RWPE1 (cell line): ENCODE measurements at regions not wholly inside any gene's neighbourhood (a gene's known extent, or its start where the extent isn't known, plus 50 kb on each side); places are given as distances from the start of the nearest gene placed in this dataset.

ENCODE experiments used
- CTCF ChIA-PET: fragments of 350-600 bp; sonication (Branson Sonifier 250); formaldehyde crosslinking; extraction: SDS; loops from one replicate; lab custom pipeline; 2021; lab: Yijun Ruan, JAX
- POLR2A ChIA-PET: fragments of 400-600 bp; formaldehyde crosslinking; extraction: SDS; loops from one replicate; lab custom pipeline; 2020; ENCODE audit warnings: antibody characterized with exemption; ENCODE audit not compliant: low non-redundant PET; lab: Yijun Ruan, JAX
- DNase-seq: peaks from one replicate; pipeline ENCODE4 v3.0.0; 2012; ENCODE audit warnings: low spot score
- H3K27ac ChIP-seq: fragments of 450-650 bp; 2 replicates; pipeline ENCODE4 v1.5.1; 2017
- TF ChIP-seq, protein P1 (sequence below): fragments of 450-650 bp; conservative IDR thresholded peaks from 2 replicates; pipeline ENCODE4 v1.5.1; 2017; ENCODE audit warnings: low read depth, mild to moderate bottlenecking

DNA sequence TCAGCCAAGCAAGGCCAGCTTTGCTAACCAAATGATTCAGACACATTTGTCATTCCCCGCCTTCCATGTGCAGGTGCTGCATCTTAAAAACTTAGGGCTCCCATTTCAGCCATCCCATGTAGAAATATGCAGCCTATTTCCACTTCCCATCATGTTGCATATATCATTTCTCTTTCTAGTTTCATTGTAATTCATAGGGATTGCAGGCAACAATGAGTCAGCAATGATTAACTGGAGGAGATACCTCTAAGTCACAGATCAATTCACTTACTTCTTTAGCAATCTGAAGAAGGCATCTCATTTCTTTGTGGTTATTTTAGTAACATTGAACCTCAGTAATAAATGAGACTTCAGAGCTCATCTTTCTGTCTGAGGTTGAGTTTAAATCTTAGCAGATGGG is 276.1 kb upstream of the PKDCC start:
- H3K27ac ChIP-seq, result no peak overlapping the region
- POLR2A ChIA-PET, result no interaction called here
- TF ChIP-seq, protein P1, sequence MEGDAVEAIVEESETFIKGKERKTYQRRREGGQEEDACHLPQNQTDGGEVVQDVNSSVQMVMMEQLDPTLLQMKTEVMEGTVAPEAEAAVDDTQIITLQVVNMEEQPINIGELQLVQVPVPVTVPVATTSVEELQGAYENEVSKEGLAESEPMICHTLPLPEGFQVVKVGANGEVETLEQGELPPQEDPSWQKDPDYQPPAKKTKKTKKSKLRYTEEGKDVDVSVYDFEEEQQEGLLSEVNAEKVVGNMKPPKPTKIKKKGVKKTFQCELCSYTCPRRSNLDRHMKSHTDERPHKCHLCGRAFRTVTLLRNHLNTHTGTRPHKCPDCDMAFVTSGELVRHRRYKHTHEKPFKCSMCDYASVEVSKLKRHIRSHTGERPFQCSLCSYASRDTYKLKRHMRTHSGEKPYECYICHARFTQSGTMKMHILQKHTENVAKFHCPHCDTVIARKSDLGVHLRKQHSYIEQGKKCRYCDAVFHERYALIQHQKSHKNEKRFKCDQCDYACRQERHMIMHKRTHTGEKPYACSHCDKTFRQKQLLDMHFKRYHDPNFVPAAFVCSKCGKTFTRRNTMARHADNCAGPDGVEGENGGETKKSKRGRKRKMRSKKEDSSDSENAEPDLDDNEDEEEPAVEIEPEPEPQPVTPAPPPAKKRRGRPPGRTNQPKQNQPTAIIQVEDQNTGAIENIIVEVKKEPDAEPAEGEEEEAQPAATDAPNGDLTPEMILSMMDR, result no peak
- DNase-seq, result no peak
- CTCF ChIA-PET, result no interaction called here

DNA sequence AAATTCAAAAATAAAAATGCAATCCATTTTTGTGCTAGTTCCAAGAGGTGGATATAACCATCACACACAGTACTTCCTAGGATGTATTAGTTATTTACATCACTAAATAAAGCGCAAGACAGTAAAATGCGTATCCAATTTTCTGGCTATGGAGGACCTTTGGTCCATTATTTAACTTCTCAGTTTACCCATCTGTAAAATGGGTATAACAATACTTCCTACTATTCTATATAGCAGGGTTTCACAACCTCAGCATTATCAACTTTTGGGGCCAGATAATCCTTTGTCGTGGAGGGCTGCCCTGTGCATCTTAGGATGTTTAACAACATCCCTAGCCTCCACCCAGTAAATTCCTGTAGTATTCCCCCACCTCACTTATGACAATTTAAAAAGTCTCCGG is 275.1 kb upstream of the PKDCC start:
- DNase-seq, result no peak
- H3K27ac ChIP-seq, result no peak overlapping the region
- ChIA-PET CTCF (no interaction called here), POLR2A (no interaction called here)
- TF ChIP-seq, protein P1, result no peak

DNA sequence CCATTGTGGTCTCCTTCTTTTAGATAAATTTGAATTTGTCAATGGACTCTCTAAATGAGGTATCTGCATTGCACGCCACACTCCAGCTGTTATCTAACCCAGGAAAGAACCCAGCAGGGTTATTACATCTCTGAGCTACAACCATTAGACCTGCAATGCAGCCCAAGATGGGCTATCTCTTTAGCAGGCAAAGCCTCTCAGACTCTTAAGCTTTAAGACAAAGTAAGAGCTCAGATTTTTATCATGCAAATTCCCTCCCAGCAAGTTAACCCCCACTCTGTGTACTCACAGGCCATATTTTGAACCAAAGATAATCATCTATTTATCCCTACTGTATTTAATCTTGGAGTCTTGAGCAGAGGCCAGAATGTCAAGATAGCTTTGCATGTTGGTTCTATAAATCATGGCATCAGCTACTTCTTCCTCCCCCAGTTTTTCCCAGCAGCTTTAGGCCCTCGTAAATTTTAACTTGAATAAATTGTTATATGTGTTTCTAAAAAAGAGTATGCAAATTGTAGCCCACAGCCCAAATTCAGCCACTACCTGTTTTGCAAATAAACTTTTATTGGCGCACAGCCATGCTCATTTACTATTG is 273.7 kb upstream of the PKDCC start:
- TF ChIP-seq, protein P1, result no peak
- no peak overlapping the region for H3K27ac ChIP-seq
- ChIA-PET CTCF (no interaction called here), POLR2A (no interaction called here)
- DNase-seq, result no peak

DNA sequence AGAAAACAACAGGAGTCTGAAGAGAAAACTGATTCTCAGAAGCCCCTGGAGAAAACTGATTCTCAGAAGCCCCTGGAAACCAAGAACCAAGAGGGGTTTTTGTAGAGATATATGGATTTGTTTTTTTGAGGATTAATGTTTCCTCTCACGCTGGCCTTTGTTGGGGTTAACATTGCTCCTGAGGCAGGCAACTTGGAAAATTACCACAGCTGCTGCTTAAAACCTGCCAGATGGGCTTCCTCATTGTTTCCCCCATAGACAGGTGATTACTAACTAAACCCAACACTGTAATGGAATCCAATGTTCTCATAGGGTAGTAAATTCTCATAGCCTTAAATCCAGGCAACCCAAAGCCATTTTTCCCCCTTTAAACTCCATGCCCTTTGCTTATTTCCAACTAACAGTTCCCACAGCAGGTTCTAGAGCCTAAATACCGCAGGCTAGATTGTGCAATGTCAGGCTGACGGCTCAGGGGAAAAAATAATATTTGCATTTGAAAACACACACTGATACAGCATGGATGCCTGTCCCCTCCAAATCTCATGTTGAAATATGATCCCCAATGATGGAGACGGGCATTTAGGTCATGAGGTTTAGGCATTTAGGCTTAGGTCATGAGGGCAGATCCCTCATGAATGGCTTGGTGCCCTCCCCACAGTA is 272.3 kb upstream of the PKDCC start:
- no peak for DNase-seq
- TF ChIP-seq, protein P1, result no peak
- CTCF ChIA-PET, result no interaction called here
- no peak overlapping the region for H3K27ac ChIP-seq
- POLR2A ChIA-PET, result no interaction called here

DNA sequence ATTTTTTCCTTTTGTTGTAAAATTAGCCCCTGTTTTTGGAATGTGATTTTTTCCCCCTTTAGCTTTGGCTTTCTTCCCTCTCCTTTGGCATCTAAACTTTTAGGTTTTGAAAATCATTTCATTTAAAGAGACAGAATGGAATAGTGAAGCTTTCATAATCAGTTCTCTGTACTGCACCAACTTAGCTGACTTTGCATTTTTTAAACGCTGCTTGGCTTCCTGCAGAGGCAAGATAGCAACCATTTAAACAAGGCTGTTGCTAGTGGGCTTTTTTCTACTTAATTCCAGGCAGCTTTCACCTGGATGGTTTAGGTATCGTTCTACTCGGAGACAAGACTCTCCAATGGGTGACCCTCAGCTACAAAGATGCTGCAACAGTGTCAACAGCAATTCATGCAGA is 267.9 kb upstream of the PKDCC start:
- TF ChIP-seq, protein P1, result no peak
- POLR2A ChIA-PET, result interaction anchor here (0.5 kb wide), 1 partner anchor 804 kb away, joined by 3 read pairs; no protein-coding TSS in a partner anchor
- CTCF ChIA-PET, result interaction anchor here (0.6 to 1.1 kb wide), 2 partner anchors 365 to 442 kb away, joined by 3 to 5 read pairs; no protein-coding TSS in a partner anchor

DNA sequence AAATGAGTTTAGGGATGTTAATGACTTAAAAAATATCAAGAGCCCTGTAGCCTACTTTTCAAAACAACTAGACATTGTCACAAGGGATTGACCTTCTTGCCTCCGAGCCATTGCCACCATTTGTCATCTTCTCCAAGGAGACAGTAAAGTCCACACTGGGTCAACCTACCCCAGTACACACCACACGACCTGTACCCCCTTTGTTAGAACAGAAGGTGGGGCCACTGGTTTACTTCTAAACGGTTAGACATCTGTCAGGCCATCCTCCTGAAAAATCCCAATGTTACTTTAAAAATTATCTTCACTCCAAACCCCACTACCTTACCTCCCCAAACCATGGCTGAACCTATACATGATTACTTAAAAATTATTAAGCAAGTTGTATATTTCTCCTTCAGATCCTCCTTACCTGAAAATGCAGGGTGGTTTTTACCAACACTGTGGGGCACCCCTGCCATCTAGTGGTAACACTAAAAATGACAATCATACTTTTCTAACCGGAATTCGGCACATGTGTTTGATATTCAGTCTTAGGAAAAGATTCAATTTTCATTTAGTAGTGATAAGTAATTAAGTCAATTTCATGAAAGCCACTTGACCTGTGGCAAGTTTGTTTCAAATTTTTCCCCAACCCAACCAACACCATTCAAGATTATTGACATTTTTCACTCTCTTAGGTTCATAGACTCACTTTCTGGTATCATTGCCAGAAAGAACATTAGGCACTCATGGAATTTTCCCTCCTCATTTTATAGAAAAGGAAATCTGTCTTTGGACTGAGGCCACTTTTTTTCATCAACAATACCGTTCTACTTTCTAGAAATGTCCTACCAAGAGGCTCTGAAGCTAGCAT is 265.3 kb upstream of the PKDCC start:
- ChIA-PET POLR2A (no interaction called here), CTCF (interaction anchor here (0.8 kb wide), 1 partner anchor 173 kb away, joined by 4 read pairs; no protein-coding TSS in a partner anchor)
- TF ChIP-seq, protein P1, result peak; percentile 84
- H3K27ac ChIP-seq, result no peak overlapping the region
- peak; percentile 46 for DNase-seq

More for the DNA sequence above, 267.9 kb upstream of the PKDCC start:
- no peak overlapping the region for H3K27ac ChIP-seq
- DNase-seq, result no peak
